Loucy (cell line): ENCODE measurements at regions not wholly inside any gene's neighbourhood (a gene's known extent, or its start where the extent isn't known, plus 50 kb on each side); places are given as distances from the start of the nearest gene placed in this dataset.

Experiments
- H2AFZ ChIP-seq: fragments of 200-600 bp; sonication (generic); 2 replicates; pipeline ENCODE4 v1.6.0; 2016; ENCODE audit warnings: antibody characterized with exemption, mild to moderate bottlenecking, low read length, moderate library complexity
- H3F3A ChIP-seq: fragments of 200-600 bp; 2 replicates; pipeline ENCODE4 v1.6.0; 2016; ENCODE audit warnings: antibody characterized with exemption, low read depth, mild to moderate bottlenecking
- H3K27me3 ChIP-seq: fragments of 200-600 bp; sonication (generic); 2 replicates; pipeline ENCODE4 v1.6.1; 2014; ENCODE audit warnings: low read length, mild to moderate bottlenecking; ENCODE audit not compliant: insufficient read depth, poor library complexity, severe bottlenecking
- H3K36me3 ChIP-seq: fragments of 200-600 bp; sonication (generic); 2 replicates; pipeline ENCODE4 v1.6.1; 2016; ENCODE audit warnings: low read length; ENCODE audit not compliant: insufficient read depth
- H3K4me1 ChIP-seq: fragments of 200-600 bp; sonication (generic); 2 replicates; pipeline ENCODE4 v1.5.1; 2014; ENCODE audit warnings: low read length, mild to moderate bottlenecking; ENCODE audit not compliant: insufficient read depth, poor library complexity, severe bottlenecking
- H3K4me2 ChIP-seq: fragments of 200-600 bp; sonication (generic); 2 replicates; pipeline ENCODE4 v1.6.0; 2014; ENCODE audit warnings: antibody characterized with exemption, low read length, low read depth, mild to moderate bottlenecking; ENCODE audit not compliant: poor library complexity, severe bottlenecking
- H3K4me3 ChIP-seq: fragments of 200-600 bp; sonication (generic); 2 replicates; pipeline ENCODE4 v1.5.1; 2014; ENCODE audit warnings: low read length, mild to moderate bottlenecking, mixed read lengths; ENCODE audit not compliant: poor library complexity, severe bottlenecking
- H3K79me2 ChIP-seq: fragments of 200-600 bp; sonication (generic); 2 replicates; pipeline ENCODE4 v1.6.1; 2014; ENCODE audit warnings: low read length; ENCODE audit not compliant: insufficient read depth
- H3K9ac ChIP-seq: fragments of 200-600 bp; sonication (generic); 2 replicates; pipeline ENCODE4 v1.6.0; 2014; ENCODE audit warnings: mild to moderate bottlenecking, low read depth, low read length, moderate library complexity; ENCODE audit not compliant: poor library complexity, severe bottlenecking
- H3K9me2 ChIP-seq: fragments of 200-600 bp; sonication (generic); replicated peaks from 2 replicates; pipeline ENCODE4 v1.6.1; 2016; ENCODE audit warnings: low read depth, low read length, mixed read lengths
- H3K9me3 ChIP-seq: fragments of 200-600 bp; sonication (generic); 2 replicates; pipeline ENCODE4 v1.6.1; 2014; ENCODE audit warnings: mild to moderate bottlenecking, antibody characterized with exemption, low read length, low read depth; ENCODE audit not compliant: insufficient read depth
- H4K20me1 ChIP-seq: fragments of 200-600 bp; sonication (generic); 2 replicates; pipeline ENCODE4 v1.6.0; 2014; ENCODE audit warnings: antibody characterized with exemption, low read length, mild to moderate bottlenecking; ENCODE audit not compliant: insufficient read depth, poor library complexity, severe bottlenecking
- EZH2phosphoT487 ChIP-seq: fragments of 200-600 bp; IDR thresholded peaks from 2 replicates; pipeline ENCODE4 v1.6.1; 2018; ENCODE audit warnings: antibody characterized with exemption, mild to moderate bottlenecking, moderate library complexity, borderline replicate concordance
- TF ChIP-seq, protein P1 (sequence below): fragments of 200-600 bp; sonication (generic); conservative IDR thresholded peaks from 2 replicates; pipeline ENCODE4 v1.5.1; 2014; ENCODE audit warnings: mild to moderate bottlenecking, antibody characterized with exemption, low read length

DNA sequence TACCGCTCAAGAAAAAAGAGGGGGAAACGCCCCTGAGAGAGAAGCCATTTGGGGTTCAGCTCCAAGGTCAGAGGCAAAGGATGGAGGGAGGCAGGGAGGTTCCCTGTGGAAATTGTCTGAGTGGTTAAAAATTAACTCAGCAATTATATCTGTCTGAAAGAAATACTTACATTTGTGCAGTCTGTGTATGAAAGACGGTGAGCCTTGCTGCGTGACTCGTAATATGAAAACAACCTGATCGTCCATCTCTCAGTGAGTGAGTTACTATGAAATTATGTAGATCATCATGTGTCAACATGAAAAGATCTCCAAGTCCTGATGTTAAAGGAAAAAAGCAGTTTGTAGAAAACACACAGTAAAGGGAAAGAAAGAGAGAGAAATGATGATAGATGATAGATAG is 67.2 kb upstream of the FAM204A start:
- Histone ChIP-seq H3K79me2 (no peaks in the 10 kb centered on the region), H4K20me1 (no peaks in the 10 kb centered on the region), H3K4me2 (no peak overlapping the region), H3K9ac (no peak overlapping the region), H3K27me3 (no peaks in the 10 kb centered on the region), H3K9me3 (no peaks in the 10 kb centered on the region), H3K4me3 (no peak overlapping the region), H2AFZ (no peak overlapping the region), H3K36me3 (no peaks in the 10 kb centered on the region), H3K9me2 (no peaks in the 10 kb centered on the region), H3F3A (no peaks in the 10 kb centered on the region), H3K4me1 (no peaks in the 10 kb centered on the region)
- TF ChIP-seq, protein P1, sequence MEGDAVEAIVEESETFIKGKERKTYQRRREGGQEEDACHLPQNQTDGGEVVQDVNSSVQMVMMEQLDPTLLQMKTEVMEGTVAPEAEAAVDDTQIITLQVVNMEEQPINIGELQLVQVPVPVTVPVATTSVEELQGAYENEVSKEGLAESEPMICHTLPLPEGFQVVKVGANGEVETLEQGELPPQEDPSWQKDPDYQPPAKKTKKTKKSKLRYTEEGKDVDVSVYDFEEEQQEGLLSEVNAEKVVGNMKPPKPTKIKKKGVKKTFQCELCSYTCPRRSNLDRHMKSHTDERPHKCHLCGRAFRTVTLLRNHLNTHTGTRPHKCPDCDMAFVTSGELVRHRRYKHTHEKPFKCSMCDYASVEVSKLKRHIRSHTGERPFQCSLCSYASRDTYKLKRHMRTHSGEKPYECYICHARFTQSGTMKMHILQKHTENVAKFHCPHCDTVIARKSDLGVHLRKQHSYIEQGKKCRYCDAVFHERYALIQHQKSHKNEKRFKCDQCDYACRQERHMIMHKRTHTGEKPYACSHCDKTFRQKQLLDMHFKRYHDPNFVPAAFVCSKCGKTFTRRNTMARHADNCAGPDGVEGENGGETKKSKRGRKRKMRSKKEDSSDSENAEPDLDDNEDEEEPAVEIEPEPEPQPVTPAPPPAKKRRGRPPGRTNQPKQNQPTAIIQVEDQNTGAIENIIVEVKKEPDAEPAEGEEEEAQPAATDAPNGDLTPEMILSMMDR: no peak
- no peak for TF ChIP-seq EZH2phosphoT487

DNA sequence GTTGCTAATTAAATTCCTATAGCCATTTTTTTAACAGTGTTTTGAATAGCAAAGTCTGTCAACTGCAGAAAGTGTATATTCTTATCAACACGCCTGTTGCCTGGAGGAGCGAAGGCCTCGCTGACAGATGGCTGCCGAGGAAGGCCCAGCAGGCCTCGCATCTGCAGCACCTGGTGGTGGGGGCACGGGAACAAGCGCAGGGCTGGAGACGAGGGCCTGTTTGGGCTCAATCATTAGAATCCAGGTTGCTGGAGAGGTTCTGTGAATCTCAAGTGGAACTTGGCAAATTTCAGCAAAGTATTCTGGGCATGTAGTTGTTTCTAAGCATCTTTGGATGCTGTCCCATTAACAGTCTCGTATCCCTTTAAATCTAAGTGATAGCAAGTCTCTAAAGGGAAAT is 66.1 kb upstream of the FAM204A start:
- no peak overlapping the region for H3K4me3 ChIP-seq
- no peaks in the 10 kb centered on the region for H3K4me1 ChIP-seq
- no peak overlapping the region for H2AFZ ChIP-seq
- no peak overlapping the region for H3K9ac ChIP-seq
- H3K9me2 ChIP-seq: no peaks in the 10 kb centered on the region
- H3K36me3 ChIP-seq: no peaks in the 10 kb centered on the region
- H3F3A ChIP-seq: no peaks in the 10 kb centered on the region
- no peaks in the 10 kb centered on the region for H3K27me3 ChIP-seq
- no peaks in the 10 kb centered on the region for H3K9me3 ChIP-seq
- no peaks in the 10 kb centered on the region for H3K79me2 ChIP-seq
- TF ChIP-seq, protein P1: no peak
- TF ChIP-seq EZH2phosphoT487: no peak
- no peak overlapping the region for H3K4me2 ChIP-seq
- no peaks in the 10 kb centered on the region for H4K20me1 ChIP-seq

DNA sequence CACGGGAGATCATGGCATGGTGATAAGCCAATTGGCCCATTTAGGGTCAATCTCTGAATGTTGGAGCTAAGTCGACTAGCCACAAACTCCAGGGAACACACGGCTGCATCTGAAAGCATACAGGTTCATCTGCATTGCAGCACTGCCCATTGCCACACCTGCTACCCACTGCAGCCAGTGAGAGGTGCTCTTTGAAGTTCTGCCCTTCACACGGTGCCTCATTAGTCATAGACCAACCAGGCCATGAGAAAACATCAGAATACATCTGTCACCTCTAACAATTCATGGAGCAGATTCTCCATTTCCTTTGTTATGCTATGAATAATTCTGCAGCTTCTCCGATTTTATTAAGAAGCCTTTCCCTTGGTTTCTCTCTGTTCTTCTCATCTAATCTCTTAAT is 65.7 kb upstream of the FAM204A start:
- H2AFZ ChIP-seq: no peak overlapping the region
- TF ChIP-seq, protein P1: no peak
- no peak for TF ChIP-seq EZH2phosphoT487

More for the DNA sequence above, 65.7 kb upstream of the FAM204A start:
- no peaks in the 10 kb centered on the region for H3K36me3 ChIP-seq
- no peaks in the 10 kb centered on the region for H3K79me2 ChIP-seq
- H3K27me3 ChIP-seq: no peaks in the 10 kb centered on the region
- H3K9me2 ChIP-seq: no peaks in the 10 kb centered on the region
- no peaks in the 10 kb centered on the region for H4K20me1 ChIP-seq
- no peak overlapping the region for H3K4me3 ChIP-seq
- H3K9me3 ChIP-seq: no peaks in the 10 kb centered on the region
- no peaks in the 10 kb centered on the region for H3F3A ChIP-seq
- H3K4me1 ChIP-seq: no peaks in the 10 kb centered on the region
- H3K4me2 ChIP-seq: no peak overlapping the region
- no peak overlapping the region for H3K9ac ChIP-seq
